Astrocyte of the spinal cord (primary cell): ENCODE measurements at regions not wholly inside any gene's neighbourhood (a gene's known extent, or its start where the extent isn't known, plus 50 kb on each side); places are given as distances from the start of the nearest gene placed in this dataset.

Experiments used
- DNase-seq: peaks from one replicate; pipeline ENCODE4 v3.0.0; 2011; ENCODE audit warnings: low read depth, low spot score
- H3K4me3 ChIP-seq: 2 replicates; pipeline ENCODE4 v1.5.1; 2011; ENCODE audit warnings: low read depth, mild to moderate bottlenecking, low read length, moderate library complexity
- CTCF ChIP-seq: IDR thresholded peaks from 2 replicates; pipeline ENCODE4 v1.5.1; 2012; ENCODE audit warnings: low read depth, mild to moderate bottlenecking, low read length, inconsistent platforms
- in situ Hi-C: cut with HindIII; loops from 2 replicates; pipeline ENCODE4 v1.10.0; 2017; ENCODE audit warnings: low sequenced_read_pairs

- no peak overlapping the region for H3K4me3 ChIP-seq
- in situ Hi-C loops: no loop called here
- no peak for DNase-seq
- no peak for TF ChIP-seq CTCF
Measured at GRCh38 chr10:79007421-79008319, 61.1 kb upstream of the ZMIZ1 start.

- in situ Hi-C loops: no loop called here
Measured at GRCh38 chr10:79009145-79009544, 59.6 kb upstream of the ZMIZ1 start.

GRCh38 chr10:79012567-79012966 lies 56.2 kb upstream of the ZMIZ1 start:
- no peak overlapping the region for H3K4me3 ChIP-seq
- DNase-seq: no peak
- in situ Hi-C loops: no loop called here
- TF ChIP-seq CTCF: no peak

More at GRCh38 chr10:79009145-79009544, 59.6 kb upstream of the ZMIZ1 start:
- no peak for DNase-seq
- TF ChIP-seq CTCF: no peak
- H3K4me3 ChIP-seq: no peak overlapping the region

GRCh38 chr10:79013406-79013987 lies 55.3 kb upstream of the ZMIZ1 start:
- in situ Hi-C loops: no loop called here
- H3K4me3 ChIP-seq: no peak overlapping the region
- no peak for TF ChIP-seq CTCF
- no peak for DNase-seq

GRCh38 chr10:79014796-79015195 lies 54.0 kb upstream of the ZMIZ1 start:
- no peak for TF ChIP-seq CTCF
- in situ Hi-C loops: no loop called here
- H3K4me3 ChIP-seq: no peak overlapping the region
- DNase-seq: no peak

- H3K4me3 ChIP-seq: no peak overlapping the region
- TF ChIP-seq CTCF: no peak
- in situ Hi-C loops: no loop called here
- no peak for DNase-seq
Measured at GRCh38 chr10:79017882-79018520, 50.8 kb upstream of the ZMIZ1 start.
